GM21447 (cell line): ENCODE measurements at regions not wholly inside any gene's neighbourhood (a gene's known extent, or its start where the extent isn't known, plus 50 kb on each side); places are given as distances from the start of the nearest gene placed in this dataset.

Experiments used
- ATAC-seq: cut with Tn5 transposase; IDR thresholded peaks from one replicate; pipeline ENCODE4 v1.9.1; 2021; ENCODE audit not compliant: unreplicated experiment

DNA sequence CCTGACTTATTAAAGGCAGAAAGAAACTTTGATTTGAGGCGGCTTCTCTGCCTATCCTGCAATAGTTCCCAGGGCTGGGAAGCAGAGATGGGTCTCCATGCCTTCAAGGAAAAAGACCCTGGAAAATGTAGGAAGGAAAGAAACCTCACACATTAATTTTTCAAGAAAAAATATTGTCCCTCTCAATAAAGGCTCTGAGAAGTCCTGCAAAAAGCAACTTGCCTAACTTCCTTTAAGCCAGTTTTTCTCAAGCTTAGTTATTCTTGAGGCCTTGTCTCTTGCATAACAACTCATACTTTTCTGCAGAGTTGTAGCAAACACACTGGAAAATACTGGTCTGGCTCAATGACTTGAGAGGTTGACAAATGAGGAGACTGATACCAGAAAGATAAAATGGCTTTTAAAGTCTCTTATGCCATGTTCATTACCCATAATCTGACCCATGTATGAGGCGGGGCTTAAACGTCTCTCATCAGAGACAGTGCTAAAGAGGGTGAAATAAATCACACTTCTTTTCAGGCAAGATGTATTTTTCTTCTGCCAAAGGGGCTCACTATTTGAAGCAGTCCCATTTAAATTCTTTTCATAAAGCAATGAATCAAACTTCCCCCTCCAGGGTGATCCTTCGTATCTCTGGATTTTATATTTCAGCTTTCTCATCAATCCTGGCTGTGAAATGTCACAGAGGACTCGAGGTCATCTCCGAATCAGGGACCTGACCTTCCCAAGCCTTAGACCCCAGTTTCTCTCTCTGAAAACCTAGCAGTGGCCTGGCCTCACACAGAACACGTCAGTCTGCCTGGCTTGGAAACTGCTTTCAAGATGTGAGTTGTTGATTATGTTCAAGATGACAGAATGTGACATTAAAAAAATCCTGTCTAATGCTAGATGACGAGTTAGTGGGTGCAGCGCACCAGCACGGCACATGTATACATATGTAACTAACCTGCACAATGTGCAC is 82.3 kb upstream of the KCNG1 start:
- no peak for ATAC-seq

DNA sequence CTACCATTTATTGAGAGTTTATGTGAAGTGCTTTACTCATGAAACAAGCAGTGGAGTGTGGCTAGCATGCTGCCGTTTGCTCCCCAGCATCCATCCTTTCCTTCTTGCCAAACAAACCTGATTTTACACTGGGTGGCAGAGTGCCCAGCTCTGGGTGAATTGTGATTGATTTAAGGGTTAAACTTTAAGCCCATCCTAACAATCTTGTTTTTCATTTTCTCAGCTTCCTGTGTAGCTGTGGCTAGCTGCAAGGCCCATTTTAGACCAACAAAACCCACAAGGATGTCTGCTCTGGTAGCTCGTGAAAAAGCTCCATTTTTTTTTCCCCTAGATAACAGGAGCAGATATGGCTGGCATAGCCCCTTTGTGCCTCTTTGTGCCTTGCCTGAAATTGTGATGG is 77.7 kb upstream of the KCNG1 start:
- no peak for ATAC-seq

- no peak for ATAC-seq
These were observed 75.4 kb upstream of the KCNG1 start for GRCh38 chr20:51098284-51098810.

- no peak for ATAC-seq
These were observed 74.6 kb upstream of the KCNG1 start for GRCh38 chr20:51097351-51098120.

- no peak for ATAC-seq
These were observed 73.8 kb upstream of the KCNG1 start for GRCh38 chr20:51096582-51097267.

- ATAC-seq: no peak
These were observed 73.0 kb upstream of the KCNG1 start for GRCh38 chr20:51095633-51096521.

DNA sequence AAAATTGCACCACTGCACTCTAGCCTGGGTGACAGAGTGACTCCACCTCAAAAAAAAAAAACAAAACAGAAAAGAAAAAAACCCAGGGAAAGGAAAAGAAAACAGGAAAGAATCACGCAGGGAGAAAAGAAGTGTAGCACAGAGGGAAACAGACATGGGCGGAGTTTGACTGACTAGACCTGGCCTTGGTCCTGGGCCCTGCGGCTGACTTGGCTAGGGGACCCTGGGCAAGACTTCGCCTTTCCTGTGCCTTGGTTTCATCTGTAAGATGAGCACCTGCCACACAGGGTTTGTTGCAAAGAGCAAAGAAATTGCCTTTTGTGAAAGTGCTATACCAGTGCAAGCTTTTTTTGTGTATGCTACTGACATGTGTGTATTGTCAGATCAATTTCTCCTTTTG is 71.3 kb upstream of the KCNG1 start:
- no peak for ATAC-seq

DNA sequence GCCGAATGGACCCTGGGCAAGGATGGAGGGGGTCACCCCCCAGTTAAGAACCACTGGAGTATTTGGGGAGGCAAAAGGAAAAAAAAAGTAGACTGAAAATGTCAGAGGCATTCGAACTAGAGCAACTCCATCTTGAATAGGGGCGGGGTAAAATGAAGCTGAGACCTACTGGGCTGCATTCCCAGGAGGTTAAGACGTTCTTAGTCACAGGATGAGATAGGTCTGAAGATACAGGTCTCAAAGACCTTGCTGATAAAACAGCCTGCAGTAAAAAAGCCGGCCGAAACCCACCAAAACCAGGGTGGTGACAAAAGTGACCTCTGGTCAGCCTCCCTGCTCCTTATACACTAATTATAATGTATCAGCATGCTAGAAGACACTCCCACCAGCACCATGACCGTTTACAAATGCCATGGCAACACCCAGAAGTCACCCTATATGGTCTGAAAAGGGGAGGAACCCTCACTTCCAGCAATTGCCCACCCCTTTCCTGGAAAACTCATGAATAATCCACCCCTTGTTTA is 70.4 kb upstream of the KCNG1 start:
- no peak for ATAC-seq

- ATAC-seq: no peak
These were observed 69.4 kb upstream of the KCNG1 start for GRCh38 chr20:51092338-51092737.

- no peak for ATAC-seq
These were observed 68.7 kb upstream of the KCNG1 start for GRCh38 chr20:51091406-51092195.

GRCh38 chr20:51089840-51090239 is 66.9 kb upstream of the KCNG1 start:
- no peak for ATAC-seq

GRCh38 chr20:51089272-51089781 is 66.4 kb upstream of the KCNG1 start:
- no peak for ATAC-seq

GRCh38 chr20:51087266-51087665 is 64.4 kb upstream of the KCNG1 start:
- no peak for ATAC-seq

- ATAC-seq: no peak
These were observed 62.9 kb upstream of the KCNG1 start for GRCh38 chr20:51085769-51086168.

GRCh38 chr20:51084593-51085377 is 61.9 kb upstream of the KCNG1 start:
- no peak for ATAC-seq

DNA sequence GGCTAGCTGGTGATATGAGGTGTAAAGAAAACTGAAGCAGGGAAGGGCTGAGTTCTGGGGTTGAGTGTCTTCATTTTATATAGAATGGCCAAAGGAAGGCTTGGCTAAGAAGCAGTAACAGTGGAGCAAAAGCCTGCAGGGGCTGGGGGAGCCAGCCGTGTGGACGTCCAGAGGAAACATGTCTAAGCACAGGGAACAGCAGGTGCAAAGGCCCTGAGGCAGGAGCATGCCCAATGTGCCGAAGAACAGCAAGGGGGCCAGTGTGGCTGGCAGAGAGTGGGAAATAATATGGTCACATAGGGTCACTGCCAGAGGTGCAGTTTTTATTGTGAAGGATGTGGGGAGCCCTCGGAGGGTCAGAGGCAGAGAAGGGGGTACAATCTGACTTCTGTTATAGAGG is 60.5 kb upstream of the KCNG1 start:
- no peak for ATAC-seq

- no peak for ATAC-seq
These were observed 60.1 kb upstream of the KCNG1 start for GRCh38 chr20:51082988-51083387.

DNA sequence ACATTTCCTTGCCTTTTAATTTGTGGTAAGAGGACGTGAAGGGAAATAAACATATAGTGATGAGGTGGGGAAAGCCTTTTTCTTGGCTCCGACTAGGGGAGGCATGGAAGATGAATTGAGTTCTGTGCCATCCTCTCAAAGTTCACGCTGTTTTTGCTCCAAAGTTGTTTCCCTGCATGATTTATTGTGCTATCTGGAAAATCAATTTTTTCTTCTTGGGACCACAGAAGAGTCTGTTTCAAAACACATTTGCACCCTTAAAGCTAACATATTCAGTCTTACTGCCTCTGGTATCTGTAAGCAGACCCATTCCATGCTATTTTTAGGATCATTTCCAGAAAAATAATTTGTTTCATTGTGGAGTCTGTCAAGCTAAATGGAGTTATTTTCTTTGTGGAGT is 57.6 kb upstream of the KCNG1 start:
- ATAC-seq: no peak
